Upper lobe of left lung (tissue), 4 donors: ENCODE measurements at regions not wholly inside any gene's neighbourhood (a gene's known extent, or its start where the extent isn't known, plus 50 kb on each side); places are given as distances from the start of the nearest gene placed in this dataset.
"Not testable (repeated sequence)": the region's sequence is repeated elsewhere in the genome, so short reads cannot be mapped to it uniquely, and the experiment has no call there.

ENCODE experiments used
- CTCF ChIP-seq, 6 experiments: fragments of 450-650 bp in 4 of 6; fragments of 200-600 bp in 2 of 6; sonication (generic) in 2 of 6; IDR thresholded peaks; one replicate each; pipeline ENCODE4 v1.5.1; 2016 to 2019; ENCODE audit warnings: antibody characterized with exemption in 6 of 6
- EP300 ChIP-seq, 4 donors: sonication (generic); formaldehyde crosslinking; IDR thresholded peaks; one replicate each; pipeline ENCODE4 v1.5.1; 2017; ENCODE audit warnings: antibody characterized with exemption in 4 of 4, control low read depth in 2 of 4
- POLR2A ChIP-seq, 4 donors: fragments of 450-650 bp; IDR thresholded peaks; one replicate each; pipeline ENCODE4 v1.5.1; 2016 to 2017; ENCODE audit warnings: antibody characterized with exemption in 4 of 4, mild to moderate bottlenecking in 2 of 4
- POLR2AphosphoS5 ChIP-seq, 2 donors: sonication (generic); formaldehyde crosslinking; IDR thresholded peaks; one replicate each; pipeline ENCODE4 v1.5.1; 2017; ENCODE audit warnings: antibody characterized with exemption in 2 of 2

- not testable (repeated sequence) for TF ChIP-seq CTCF, EP300, POLR2AphosphoS5, POLR2A (IDR thresholded peaks at IDR 0.05)
These were observed 58.7 kb upstream of the EPHB3 start for GRCh38 chr3:184502841-184503240.
